Effector memory CD8-positive, alpha-beta T cell (primary cell): ENCODE measurements at regions not wholly inside any gene's neighbourhood (a gene's known extent, or its start where the extent isn't known, plus 50 kb on each side); places are given as distances from the start of the nearest gene placed in this dataset.
"Not testable (repeated sequence)": the region's sequence is repeated elsewhere in the genome, so short reads cannot be mapped to it uniquely, and the experiment has no call there.

Source experiments
- ATAC-seq: fragments of 150-1000 bp; cut with Tn5 transposase; replicated peaks from 2 replicates; pipeline ENCODE4 v1.10.0; 2021; ENCODE audit warnings: mild to moderate bottlenecking, moderate library complexity
- DNase-seq, 3 experiments: peaks; one replicate each; pipeline ENCODE4 v3.0.0; 2021
- H3K27ac Mint-ChIP-seq, 2 donors: one replicate each; pipeline ENCODE4 v1.8.0; 2022; ENCODE audit warnings: mild to moderate bottlenecking in 2 of 2, mixed read lengths in 2 of 2, moderate library complexity in 2 of 2
- H3K27me3 Mint-ChIP-seq, 2 donors: one replicate each; pipeline ENCODE4 v1.8.0; 2022; ENCODE audit warnings: mixed read lengths in 2 of 2
- H3K36me3 Mint-ChIP-seq: one replicate; pipeline ENCODE4 v1.8.0; 2022; ENCODE audit warnings: mild to moderate bottlenecking, moderate library complexity, mixed read lengths; ENCODE audit not compliant: insufficient read depth
- H3K4me1 Mint-ChIP-seq, 2 donors: one replicate each; pipeline ENCODE4 v1.8.0; 2022; ENCODE audit warnings: low read depth in 2 of 2, mixed read lengths in 2 of 2
- H3K4me3 Mint-ChIP-seq, 2 donors: one replicate each; pipeline ENCODE4 v1.8.0; 2022; ENCODE audit warnings: mild to moderate bottlenecking in 2 of 2, mixed read lengths in 2 of 2, moderate library complexity in 2 of 2
- H3K9me3 Mint-ChIP-seq, 2 donors: one replicate each; pipeline ENCODE4 v1.8.0; 2022; ENCODE audit warnings: mixed read lengths in 2 of 2

DNA sequence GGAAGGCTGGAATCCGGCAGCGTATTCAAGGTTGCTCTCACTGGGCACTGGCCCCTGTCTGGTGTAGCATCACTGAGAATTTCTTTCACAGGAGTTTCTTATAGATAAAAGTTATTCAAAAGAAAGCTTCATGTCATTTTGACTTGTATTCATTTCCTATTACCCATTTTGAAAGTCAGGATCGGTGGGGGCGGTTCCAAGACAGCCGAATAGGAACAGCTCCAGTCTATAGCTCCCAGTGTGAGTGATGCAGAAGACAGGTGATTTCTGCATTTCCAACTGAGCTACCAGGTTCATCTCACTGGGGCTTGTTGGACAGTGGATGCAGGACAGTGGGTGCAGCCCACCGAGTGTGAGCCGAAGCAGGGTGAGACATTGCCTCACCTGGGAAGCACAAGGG is 51.5 kb upstream of the CDC42EP3 start:
- H3K4me1 Mint-ChIP-seq, H3K27ac Mint-ChIP-seq, H3K27me3 Mint-ChIP-seq, DNase-seq, ATAC-seq, H3K4me3 Mint-ChIP-seq, H3K36me3 Mint-ChIP-seq, H3K9me3 Mint-ChIP-seq: not testable (repeated sequence)

DNA sequence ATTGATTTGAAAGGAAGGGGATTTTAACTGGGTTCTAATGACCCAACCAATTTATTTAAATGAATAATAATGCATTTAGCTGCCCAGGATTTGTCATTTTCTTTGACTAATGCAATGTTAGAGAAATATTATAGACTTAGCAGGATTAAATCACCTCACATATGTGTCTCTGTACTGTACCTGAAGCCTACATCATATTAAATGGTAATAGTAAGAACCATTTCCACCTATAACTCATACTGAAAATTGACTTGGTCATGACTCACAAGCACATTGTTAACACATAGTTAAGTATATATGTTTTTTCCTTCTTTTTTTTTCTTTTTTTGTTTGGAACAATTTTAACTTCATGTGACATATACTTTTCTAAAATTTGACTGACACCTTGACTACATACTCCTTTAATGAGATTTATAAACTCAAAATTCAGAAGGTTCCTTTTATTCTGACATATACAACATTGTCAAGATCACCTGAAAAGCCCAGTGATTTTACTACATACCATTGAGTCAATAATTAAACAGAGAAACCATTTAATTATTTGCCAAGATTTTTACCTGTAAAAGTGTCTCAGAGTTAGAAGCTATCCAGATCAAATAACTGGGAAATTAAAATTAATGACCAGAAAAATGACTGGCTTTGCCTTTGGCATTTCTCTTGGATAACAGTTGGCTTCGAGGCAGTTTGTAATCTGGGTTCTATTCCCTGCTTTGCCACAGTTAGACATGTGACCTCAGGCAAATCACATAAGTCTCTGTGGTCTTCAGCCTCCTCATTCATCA is 58.8 kb upstream of the CDC42EP3 start:
- no peaks in the 10 kb centered on the region for H3K9me3 Mint-ChIP-seq
- H3K4me3 Mint-ChIP-seq, result no peak overlapping the region
- no peak overlapping the region for H3K27ac Mint-ChIP-seq
- no peaks in the 10 kb centered on the region for H3K27me3 Mint-ChIP-seq
- ATAC-seq (no peak), DNase-seq (no peak)
- H3K36me3 Mint-ChIP-seq, result no peaks in the 10 kb centered on the region
- no peaks in the 10 kb centered on the region for H3K4me1 Mint-ChIP-seq

DNA sequence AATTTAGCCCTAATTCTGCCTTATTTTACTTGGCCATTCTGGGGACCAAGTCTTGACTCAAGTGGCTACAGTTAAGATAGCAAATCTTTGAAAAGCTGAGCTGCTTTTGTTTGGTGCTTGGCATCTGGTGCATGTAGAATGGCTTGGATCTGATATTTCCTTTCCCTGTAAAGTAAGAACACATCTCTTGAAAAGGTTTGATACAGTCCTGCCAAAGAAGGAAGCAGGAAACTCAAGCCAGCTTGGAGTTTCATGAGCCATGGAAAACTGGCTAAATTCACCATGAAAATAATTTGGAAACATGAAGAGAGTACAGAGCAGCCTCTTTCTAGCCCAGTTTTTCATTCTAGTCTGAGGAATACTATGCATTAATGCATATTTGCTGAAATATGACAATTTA is 61.0 kb upstream of the CDC42EP3 start:
- not testable (repeated sequence) for H3K4me3 Mint-ChIP-seq, DNase-seq, H3K27me3 Mint-ChIP-seq, H3K4me1 Mint-ChIP-seq, H3K36me3 Mint-ChIP-seq, H3K27ac Mint-ChIP-seq, ATAC-seq, H3K9me3 Mint-ChIP-seq

DNA sequence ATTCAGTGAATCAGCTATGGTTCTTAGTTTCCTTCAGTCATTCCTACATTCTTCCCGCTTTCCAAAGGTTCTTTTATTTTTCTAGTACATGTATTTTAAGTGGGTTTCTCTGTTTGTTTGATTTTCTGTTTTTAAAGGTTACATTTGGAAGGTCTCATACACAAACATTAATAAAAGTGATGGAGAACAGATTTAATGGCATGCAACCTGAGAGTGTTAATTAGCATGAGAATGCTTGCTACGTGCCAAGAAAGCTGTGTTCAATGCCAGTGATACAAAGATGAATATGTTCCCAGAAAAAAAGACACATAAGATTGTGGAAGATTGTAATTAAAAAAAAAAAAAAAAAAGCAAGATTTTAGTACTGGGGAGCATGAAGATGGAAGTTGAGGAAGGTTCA is 61.8 kb upstream of the CDC42EP3 start:
- H3K9me3 Mint-ChIP-seq, result no peaks in the 10 kb centered on the region
- H3K27ac Mint-ChIP-seq, result no peak overlapping the region
- DNase-seq (no peak), ATAC-seq (no peak)
- no peak overlapping the region for H3K4me3 Mint-ChIP-seq
- no peaks in the 10 kb centered on the region for H3K27me3 Mint-ChIP-seq
- H3K36me3 Mint-ChIP-seq, result no peaks in the 10 kb centered on the region
- H3K4me1 Mint-ChIP-seq, result no peaks in the 10 kb centered on the region

DNA sequence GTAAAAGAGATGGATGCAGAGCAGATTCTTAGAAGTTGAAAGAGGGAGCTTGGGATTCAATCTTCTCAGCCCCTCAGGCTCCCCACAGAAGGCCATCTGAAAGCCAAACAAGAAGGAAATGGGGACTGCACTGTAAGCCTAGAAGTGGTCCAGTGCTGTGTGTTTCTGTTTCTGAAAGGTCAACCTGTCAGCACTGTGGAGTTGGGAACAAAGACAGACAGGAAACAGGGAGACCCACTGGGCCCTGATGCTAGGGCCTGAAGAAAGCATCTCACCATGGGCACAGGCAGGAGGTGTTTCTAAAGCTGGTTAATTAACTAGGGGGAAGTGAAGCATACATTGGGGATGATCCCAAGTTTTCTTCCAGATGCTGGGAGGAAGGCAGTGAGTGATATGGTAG is 62.5 kb upstream of the CDC42EP3 start:
- H3K4me1 Mint-ChIP-seq, H3K27ac Mint-ChIP-seq, DNase-seq, H3K36me3 Mint-ChIP-seq, H3K27me3 Mint-ChIP-seq, ATAC-seq, H3K4me3 Mint-ChIP-seq, H3K9me3 Mint-ChIP-seq: not testable (repeated sequence)

DNA sequence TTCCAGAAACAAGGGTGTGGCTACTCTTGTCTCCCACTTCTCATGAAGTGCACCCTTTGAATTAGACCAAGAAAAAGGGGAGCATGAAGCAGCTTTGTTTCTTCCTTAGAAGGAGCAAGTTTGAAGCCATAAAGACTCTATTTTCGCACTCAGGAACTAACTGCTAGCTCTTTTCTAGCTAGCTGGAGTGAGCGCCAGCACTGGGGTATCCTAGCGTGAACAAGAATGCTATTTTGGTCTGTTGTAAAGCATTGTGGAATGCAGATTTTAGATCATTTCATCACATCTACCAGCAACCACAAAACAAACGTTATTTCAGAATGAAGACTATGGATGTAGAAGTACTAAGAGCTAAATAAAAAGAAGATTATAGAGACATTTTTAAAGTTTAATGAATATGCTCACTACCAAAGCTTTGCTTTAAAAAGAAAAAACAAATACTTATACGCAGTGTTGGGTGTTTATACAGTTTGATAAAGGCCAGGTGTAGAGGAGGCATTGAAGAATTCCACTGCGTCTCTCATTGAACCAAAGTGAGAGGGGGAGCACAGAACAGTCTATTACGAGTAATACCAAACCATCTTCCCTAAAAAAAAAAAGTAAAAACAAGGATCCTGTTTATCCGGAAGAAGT is 63.6 kb upstream of the CDC42EP3 start:
- not testable (repeated sequence) for ATAC-seq, H3K4me1 Mint-ChIP-seq, H3K27ac Mint-ChIP-seq, H3K9me3 Mint-ChIP-seq, H3K27me3 Mint-ChIP-seq, H3K36me3 Mint-ChIP-seq, DNase-seq, H3K4me3 Mint-ChIP-seq

DNA sequence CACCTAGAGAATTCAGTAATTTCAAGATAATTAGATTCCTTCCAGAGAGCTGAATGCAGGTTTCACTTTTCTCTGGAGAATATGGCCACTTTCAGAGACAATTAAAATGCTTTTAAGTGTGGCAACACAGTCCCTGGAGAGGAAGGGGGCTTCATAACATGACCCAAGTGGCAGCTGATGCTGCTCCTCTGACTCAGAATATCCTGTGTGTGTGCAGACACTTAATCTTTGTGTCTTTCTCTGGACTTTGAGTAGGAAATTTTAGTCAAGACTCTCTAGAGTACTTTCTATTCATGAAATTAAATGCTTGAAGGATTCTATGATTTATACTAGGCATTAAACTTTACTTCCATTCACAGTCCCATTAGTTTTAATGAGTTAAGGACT is 64.1 kb upstream of the CDC42EP3 start:
- not testable (repeated sequence) for DNase-seq, H3K4me1 Mint-ChIP-seq, H3K9me3 Mint-ChIP-seq, H3K4me3 Mint-ChIP-seq, ATAC-seq, H3K36me3 Mint-ChIP-seq, H3K27ac Mint-ChIP-seq, H3K27me3 Mint-ChIP-seq

DNA sequence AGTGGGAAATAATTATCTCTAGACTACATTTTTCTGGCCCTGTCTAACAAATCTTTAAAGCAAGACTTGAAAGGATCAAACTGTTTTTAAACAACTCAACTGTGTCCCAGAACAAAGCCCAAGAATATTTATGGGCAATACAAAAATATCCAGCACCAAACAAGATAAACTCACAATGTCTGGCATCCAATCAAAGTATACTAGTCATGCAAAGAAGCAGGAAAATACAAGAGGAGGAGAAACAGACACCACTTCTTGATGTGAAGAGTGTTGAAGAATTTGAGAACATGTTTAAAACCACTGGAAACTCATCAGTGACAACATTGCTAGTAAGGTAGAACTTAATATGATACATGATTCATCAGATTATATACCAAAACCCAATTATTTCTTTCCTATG is 66.1 kb upstream of the CDC42EP3 start:
- H3K27me3 Mint-ChIP-seq, result no peaks in the 10 kb centered on the region
- no peaks in the 10 kb centered on the region for H3K9me3 Mint-ChIP-seq
- H3K27ac Mint-ChIP-seq, result no peak overlapping the region
- DNase-seq (no peak), ATAC-seq (no peak)
- H3K4me1 Mint-ChIP-seq, result no peaks in the 10 kb centered on the region
- peaks cover 3% of the 10 kb centered on the region for H3K36me3 Mint-ChIP-seq
- H3K4me3 Mint-ChIP-seq, result no peak overlapping the region

DNA sequence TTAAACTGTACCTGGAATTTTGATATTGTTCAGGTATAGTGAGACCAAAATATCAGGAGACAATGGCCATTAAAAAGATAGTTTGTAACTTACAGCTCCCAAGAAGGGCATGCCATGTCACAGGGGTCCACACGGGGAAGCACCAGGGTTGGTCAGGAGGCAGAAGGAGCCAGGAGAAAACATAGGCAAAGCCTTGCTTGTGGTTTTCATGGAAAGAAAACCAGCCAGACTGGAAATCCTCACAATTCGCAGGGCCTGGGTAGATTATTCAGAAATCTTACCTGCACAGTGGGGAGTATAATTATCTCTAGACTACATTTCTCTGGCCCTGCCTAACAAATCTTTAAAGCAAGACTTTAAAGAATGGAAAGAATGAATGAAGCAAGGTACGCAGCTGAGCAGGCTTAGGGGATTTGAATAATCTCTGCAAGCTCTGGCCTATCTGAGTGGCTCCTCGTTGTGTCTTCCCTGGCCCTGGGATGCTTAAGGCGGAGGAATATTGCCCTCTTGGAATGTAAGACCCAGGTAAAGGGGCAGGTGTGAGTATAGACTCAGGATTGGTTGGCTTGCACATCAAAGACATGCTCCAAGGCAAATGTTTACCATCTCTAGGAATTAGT is 66.9 kb upstream of the CDC42EP3 start:
- Mint-ChIP-seq H3K27me3 (no peaks in the 10 kb centered on the region), H3K9me3 (no peaks in the 10 kb centered on the region), H3K36me3 (peaks cover 3% of the 10 kb centered on the region), H3K27ac (no peak overlapping the region), H3K4me1 (no peaks in the 10 kb centered on the region), H3K4me3 (no peak overlapping the region)
- no peak for DNase-seq
- no peak for ATAC-seq

DNA sequence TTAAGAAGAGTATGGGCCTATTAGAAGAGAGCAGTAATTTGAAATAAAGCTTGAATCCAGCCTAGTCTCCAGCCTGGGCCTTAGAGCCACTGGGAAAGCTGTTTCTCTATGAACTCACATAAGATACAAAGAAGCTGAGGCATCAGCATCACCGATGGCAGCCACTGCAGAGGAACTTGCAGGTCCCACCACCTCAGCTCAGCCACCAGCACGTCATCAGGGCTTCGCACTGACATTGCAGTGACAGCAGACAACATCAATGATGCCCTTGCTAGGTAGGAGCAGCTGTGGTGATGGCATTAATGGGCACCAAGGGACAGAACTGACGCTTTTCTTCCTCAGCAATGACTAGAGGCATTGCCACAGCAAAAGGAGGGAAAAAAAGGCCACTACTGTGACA is 67.7 kb upstream of the CDC42EP3 start:
- ATAC-seq (no peak), DNase-seq (no peak)
- peak overlapping the region in 1 of 2 donors; percentile 7 for H3K27ac Mint-ChIP-seq
- H3K27me3 Mint-ChIP-seq, result no peaks in the 10 kb centered on the region
- H3K36me3 Mint-ChIP-seq, result peaks cover 3% of the 10 kb centered on the region
- H3K4me1 Mint-ChIP-seq, result no peaks in the 10 kb centered on the region
- no peaks in the 10 kb centered on the region for H3K9me3 Mint-ChIP-seq
- no peak overlapping the region for H3K4me3 Mint-ChIP-seq

DNA sequence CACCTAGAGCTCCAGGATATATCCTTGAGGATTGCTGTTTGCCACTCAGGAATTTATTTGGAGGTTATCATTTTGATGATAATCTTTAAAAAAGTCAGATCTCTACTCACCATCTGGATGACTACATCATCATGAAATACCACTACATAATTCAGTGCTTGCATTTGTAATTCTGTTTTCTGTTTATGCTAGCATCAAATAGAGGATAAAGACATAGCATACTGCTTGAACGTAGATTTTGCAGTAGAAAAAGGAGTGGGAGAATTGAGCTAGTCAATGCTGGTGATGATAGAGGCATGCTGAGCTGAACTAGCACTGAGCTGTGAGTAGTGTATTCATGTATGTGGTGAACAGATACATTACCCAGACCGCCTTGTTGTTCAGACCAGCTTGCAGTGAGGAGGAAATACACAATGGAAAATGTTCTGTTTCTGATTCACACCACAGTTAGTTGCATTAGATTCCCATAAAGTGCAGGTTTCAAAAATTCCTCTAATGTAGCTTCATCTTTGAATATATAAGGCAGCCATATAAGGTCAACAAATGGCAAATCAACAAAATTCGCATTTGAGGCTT is 68.8 kb upstream of the CDC42EP3 start:
- Mint-ChIP-seq H3K27ac (no peak overlapping the region), H3K4me3 (no peak overlapping the region), H3K36me3 (peaks cover 3% of the 10 kb centered on the region), H3K4me1 (no peaks in the 10 kb centered on the region), H3K9me3 (no peaks in the 10 kb centered on the region), H3K27me3 (no peaks in the 10 kb centered on the region)
- ATAC-seq, result no peak
- DNase-seq, result no peak

DNA sequence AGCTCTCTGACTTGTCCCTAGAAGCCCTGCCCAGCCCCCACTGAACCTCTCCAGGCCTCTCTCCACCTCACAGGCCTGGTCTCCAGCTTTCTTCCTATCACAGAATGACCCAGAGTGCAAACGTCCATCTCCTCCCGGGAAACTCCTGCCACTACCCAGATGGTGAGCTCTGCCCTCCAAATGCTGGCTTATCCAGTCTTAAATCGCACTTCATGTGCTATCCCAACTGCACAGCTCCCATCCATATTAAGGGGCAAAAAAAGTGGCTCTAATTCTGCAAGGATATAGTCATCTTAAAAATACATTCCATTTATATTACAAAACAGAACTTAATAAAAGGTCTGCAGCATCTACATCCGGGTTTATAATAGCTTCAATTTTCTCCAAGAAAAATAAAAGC is 70.8 kb upstream of the CDC42EP3 start:
- Mint-ChIP-seq H3K4me3 (no peak overlapping the region), H3K4me1 (no peaks in the 10 kb centered on the region), H3K27ac (no peak overlapping the region), H3K9me3 (no peaks in the 10 kb centered on the region), H3K27me3 (no peaks in the 10 kb centered on the region), H3K36me3 (peaks cover 3% of the 10 kb centered on the region)
- ATAC-seq (no peak), DNase-seq (no peak)

DNA sequence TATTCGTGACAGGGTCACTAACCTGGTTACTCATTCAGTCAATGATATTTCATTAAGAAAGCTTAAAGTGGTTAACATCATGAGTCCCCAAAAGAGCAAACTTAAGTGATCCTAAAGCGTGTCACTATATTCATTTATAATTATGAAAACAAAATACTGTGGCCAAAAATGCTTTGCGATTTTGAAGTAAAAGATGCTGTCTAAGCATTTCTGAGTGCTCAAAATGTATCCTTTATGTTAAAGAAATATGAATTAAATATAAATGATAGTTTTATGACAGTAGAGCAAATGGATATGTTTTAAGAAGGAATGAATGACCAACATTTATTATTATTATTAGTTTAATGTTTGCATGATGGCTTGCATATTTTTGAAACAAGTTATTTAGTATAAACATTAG is 72.6 kb upstream of the CDC42EP3 start:
- H3K9me3 Mint-ChIP-seq, result no peaks in the 10 kb centered on the region
- ATAC-seq (no peak), DNase-seq (no peak)
- peaks cover 3% of the 10 kb centered on the region for H3K36me3 Mint-ChIP-seq
- H3K27ac Mint-ChIP-seq, result no peak overlapping the region
- H3K27me3 Mint-ChIP-seq, result no peaks in the 10 kb centered on the region
- no peak overlapping the region for H3K4me3 Mint-ChIP-seq
- H3K4me1 Mint-ChIP-seq, result peaks cover 0 to 4% of the 10 kb centered on the region in 2 donors

DNA sequence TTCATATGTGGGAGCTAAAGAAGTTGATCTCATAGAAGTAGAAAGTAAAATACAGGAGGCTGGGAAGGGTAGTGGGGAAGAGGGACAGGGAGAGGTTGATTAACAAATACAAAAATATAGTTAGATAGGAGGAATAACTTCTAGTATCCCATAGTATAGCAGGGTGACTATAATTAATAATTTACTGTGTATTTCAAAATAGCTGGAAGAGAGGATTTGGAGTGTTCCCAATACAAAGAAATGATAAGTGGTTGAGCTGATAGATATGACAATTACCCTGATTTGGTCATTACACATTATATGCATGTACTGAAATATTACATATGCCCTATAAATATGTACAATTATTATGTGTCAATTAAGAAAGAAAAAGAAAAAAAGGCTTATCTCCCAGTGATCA is 73.5 kb upstream of the CDC42EP3 start:
- not testable (repeated sequence) for H3K27ac Mint-ChIP-seq, DNase-seq, H3K4me1 Mint-ChIP-seq, H3K9me3 Mint-ChIP-seq, ATAC-seq, H3K36me3 Mint-ChIP-seq, H3K27me3 Mint-ChIP-seq, H3K4me3 Mint-ChIP-seq
